Stimulated activated naive CD8-positive, alpha-beta T cell treated with anti-CD3 and anti-CD28 coated beads, Interleukin-15, amount 100 ng/mL, for 72 hours (primary cell): ENCODE measurements at regions not wholly inside any gene's neighbourhood (a gene's known extent, or its start where the extent isn't known, plus 50 kb on each side); places are given as distances from the start of the nearest gene placed in this dataset.

Experiments
- ATAC-seq: fragments of 150-1000 bp; cut with Tn5 transposase; 2 replicates; pipeline ENCODE4 v1.10.0; 2021; ENCODE audit warnings: mild to moderate bottlenecking, moderate library complexity
- DNase-seq, 2 donors: peaks; one replicate each; pipeline ENCODE4 v3.0.0; 2021 to 2022
- H3K27ac Mint-ChIP-seq, 2 donors: one replicate each; pipeline ENCODE4 v1.8.0; 2022; ENCODE audit warnings: mild to moderate bottlenecking in 2 of 2, mixed read lengths in 2 of 2, moderate library complexity in 2 of 2
- H3K27me3 Mint-ChIP-seq: one replicate; pipeline ENCODE4 v1.8.0; 2022; ENCODE audit warnings: mixed read lengths
- H3K4me1 Mint-ChIP-seq: one replicate; pipeline ENCODE4 v1.8.0; 2022; ENCODE audit warnings: mild to moderate bottlenecking, mixed read lengths
- H3K4me3 Mint-ChIP-seq, 2 donors: one replicate each; pipeline ENCODE4 v1.8.0; 2022; ENCODE audit warnings: mild to moderate bottlenecking in 2 of 2, mixed read lengths in 2 of 2, moderate library complexity in 1 of 2
- H3K9me3 Mint-ChIP-seq, 2 donors: one replicate each; pipeline ENCODE4 v1.8.0; 2022; ENCODE audit warnings: mixed read lengths in 2 of 2

- Mint-ChIP-seq H3K27me3 (peaks cover 6% of the 10 kb centered on the region), H3K4me1 (no peaks in the 10 kb centered on the region)
Measured at GRCh38 chr5:2263763-2264162, 381.0 kb upstream of the IRX4 start.

GRCh38 chr5:2262620-2263019 is 379.9 kb upstream of the IRX4 start:
- H3K27ac Mint-ChIP-seq: no peak overlapping the region
- H3K4me1 Mint-ChIP-seq: no peaks in the 10 kb centered on the region
- DNase-seq (no peak), ATAC-seq (no peak)
- H3K27me3 Mint-ChIP-seq: peaks cover 1% of the 10 kb centered on the region
- no peak overlapping the region for H3K4me3 Mint-ChIP-seq
- no peaks in the 10 kb centered on the region for H3K9me3 Mint-ChIP-seq

More at GRCh38 chr5:2263763-2264162, 381.0 kb upstream of the IRX4 start:
- no peaks in the 10 kb centered on the region for H3K9me3 Mint-ChIP-seq
- no peak overlapping the region for H3K27ac Mint-ChIP-seq
- no peak for ATAC-seq
- no peak for DNase-seq
- H3K4me3 Mint-ChIP-seq: no peak overlapping the region

GRCh38 chr5:2261004-2261703 is 378.4 kb upstream of the IRX4 start:
- ATAC-seq (no peak), DNase-seq (no peak)
- no peak overlapping the region for H3K4me3 Mint-ChIP-seq
- H3K4me1 Mint-ChIP-seq: no peaks in the 10 kb centered on the region
- H3K9me3 Mint-ChIP-seq: no peaks in the 10 kb centered on the region
- H3K27ac Mint-ChIP-seq: no peak overlapping the region
- no peaks in the 10 kb centered on the region for H3K27me3 Mint-ChIP-seq

DNA sequence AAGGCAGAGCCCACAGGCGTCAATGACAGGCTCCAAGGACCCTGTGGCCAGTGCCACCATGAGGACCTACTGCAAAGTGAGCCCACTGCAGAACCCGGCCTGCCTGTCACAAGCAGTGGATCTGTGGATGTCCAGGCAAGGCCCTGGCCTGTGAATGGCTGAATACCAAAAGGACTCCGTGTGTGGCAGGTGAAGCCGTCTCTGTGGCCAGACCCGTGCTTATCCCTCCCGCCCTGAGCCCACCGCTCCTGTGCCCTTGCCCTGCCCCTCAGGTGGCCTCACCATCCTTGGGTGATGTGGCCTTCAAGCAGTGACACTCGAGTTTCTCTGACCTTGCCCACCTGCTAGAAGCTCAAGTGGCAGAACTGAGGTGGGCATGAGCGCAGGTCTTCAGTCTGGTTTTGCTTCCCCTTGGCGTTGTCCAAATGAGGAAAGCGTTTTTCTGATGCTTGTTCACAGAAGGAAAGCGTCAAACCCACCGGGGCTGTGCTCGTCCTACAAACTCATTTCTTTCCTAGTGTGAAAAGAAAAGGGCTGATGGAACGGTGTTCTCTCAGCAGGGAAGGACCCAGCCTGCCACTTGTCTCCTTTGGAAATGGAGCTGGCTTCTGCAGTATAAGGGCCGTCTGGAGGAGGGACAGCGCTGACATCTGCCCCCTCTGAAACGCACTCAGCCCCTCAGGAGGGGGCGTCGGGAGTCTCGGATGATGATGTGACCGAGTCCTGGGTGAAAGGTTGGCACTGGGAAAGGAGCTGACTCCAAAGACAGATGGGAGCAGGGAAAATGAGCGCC is 377.7 kb upstream of the IRX4 start:
- no peak overlapping the region for H3K27ac Mint-ChIP-seq
- ATAC-seq (no peak), DNase-seq (no peak)
- no peaks in the 10 kb centered on the region for H3K9me3 Mint-ChIP-seq
- no peaks in the 10 kb centered on the region for H3K4me1 Mint-ChIP-seq
- no peak overlapping the region for H3K4me3 Mint-ChIP-seq
- H3K27me3 Mint-ChIP-seq: no peaks in the 10 kb centered on the region

DNA sequence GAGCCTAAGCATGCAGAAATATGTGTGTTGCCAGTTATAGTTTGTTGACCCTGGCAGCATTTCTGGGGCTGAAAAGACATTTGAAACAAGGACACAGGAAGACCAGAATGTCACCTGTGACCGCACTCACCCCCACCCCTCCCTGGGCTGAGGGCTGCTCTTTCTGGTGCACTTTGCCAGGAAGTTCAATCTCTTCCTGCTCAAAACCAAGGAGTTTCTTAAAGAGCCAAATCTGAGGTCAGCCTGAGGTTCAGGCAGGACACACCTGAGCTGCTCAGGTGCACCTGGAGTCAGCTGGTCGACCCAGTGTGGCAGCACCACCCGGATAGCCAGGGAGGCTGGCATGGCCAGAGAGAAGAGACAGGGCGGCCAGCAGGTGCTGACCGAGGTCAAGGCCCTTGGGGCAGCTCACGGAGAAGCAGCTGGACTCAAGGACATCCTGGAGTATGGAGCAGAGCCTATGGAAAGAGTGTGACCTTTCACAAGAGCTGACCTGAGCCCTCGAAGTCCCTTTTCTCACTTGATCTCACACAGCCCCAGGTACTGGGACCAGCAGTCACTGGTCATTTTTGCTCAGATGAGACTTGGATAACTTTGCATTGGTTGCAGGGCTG is 376.9 kb upstream of the IRX4 start:
- H3K27me3 Mint-ChIP-seq: no peaks in the 10 kb centered on the region
- no peak overlapping the region for H3K27ac Mint-ChIP-seq
- H3K9me3 Mint-ChIP-seq: no peaks in the 10 kb centered on the region
- DNase-seq (no peak), ATAC-seq (no peak)
- no peaks in the 10 kb centered on the region for H3K4me1 Mint-ChIP-seq
- H3K4me3 Mint-ChIP-seq: no peak overlapping the region

GRCh38 chr5:2258861-2259260 is 376.1 kb upstream of the IRX4 start:
- H3K9me3 Mint-ChIP-seq: no peaks in the 10 kb centered on the region
- DNase-seq (no peak), ATAC-seq (no peak)
- H3K27me3 Mint-ChIP-seq: no peaks in the 10 kb centered on the region
- no peaks in the 10 kb centered on the region for H3K4me1 Mint-ChIP-seq
- no peak overlapping the region for H3K27ac Mint-ChIP-seq
- no peak overlapping the region for H3K4me3 Mint-ChIP-seq

DNA sequence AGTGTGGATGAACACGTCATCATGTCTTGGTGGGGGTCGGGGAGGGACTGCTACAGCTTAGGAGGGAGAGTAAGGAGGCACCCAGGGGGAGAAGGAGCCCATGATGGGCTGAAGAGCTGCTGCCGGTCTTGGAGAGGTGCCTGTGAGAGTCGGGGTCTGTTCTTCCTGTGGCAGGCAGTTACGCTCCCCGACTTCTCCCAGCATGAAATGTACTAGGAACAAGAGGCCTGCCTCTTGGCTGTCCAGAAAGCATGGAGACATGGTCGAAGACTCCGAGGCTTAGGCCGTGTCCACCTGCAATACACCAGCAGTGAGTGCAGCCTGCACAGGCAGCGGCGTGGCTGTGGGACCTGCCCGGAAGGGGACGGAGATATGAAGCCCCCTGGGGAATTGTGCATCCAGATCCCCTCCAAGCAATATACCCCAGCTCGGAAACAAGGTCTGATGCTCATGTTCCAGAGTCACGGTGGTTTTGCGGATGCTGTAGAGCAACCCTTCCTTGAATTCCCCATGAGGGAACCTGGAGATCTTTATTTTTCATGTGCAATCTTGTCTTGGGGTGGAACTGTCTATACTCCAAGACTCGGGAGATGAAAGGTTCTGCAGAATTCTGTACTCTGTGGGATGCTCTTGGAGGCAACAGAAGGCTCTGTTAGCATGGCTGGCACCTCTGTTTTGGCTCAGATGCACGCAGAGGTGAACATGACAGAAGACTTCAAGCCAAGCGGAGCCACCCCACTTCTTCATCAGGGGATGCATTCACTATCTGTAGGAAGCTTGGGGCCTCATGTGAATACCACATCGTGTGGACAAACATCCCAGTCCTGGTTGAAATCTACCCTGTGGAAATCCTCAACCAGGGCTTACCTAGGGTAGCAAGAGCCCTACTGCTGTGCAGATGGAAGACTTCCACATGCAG is 374.9 kb upstream of the IRX4 start:
- Mint-ChIP-seq H3K27ac (no peak overlapping the region), H3K4me1 (no peaks in the 10 kb centered on the region), H3K9me3 (no peaks in the 10 kb centered on the region), H3K27me3 (no peaks in the 10 kb centered on the region), H3K4me3 (no peak overlapping the region)
- ATAC-seq (no peak), DNase-seq (no peak)

GRCh38 chr5:2256691-2257280 is 374.1 kb upstream of the IRX4 start:
- DNase-seq (no peak), ATAC-seq (no peak)
- H3K27me3 Mint-ChIP-seq: no peaks in the 10 kb centered on the region
- no peak overlapping the region for H3K27ac Mint-ChIP-seq
- no peaks in the 10 kb centered on the region for H3K4me1 Mint-ChIP-seq
- H3K4me3 Mint-ChIP-seq: no peak overlapping the region
- no peaks in the 10 kb centered on the region for H3K9me3 Mint-ChIP-seq

GRCh38 chr5:2255915-2256690 is 373.4 kb upstream of the IRX4 start:
- Mint-ChIP-seq H3K27me3 (no peaks in the 10 kb centered on the region), H3K4me3 (no peak overlapping the region), H3K4me1 (no peaks in the 10 kb centered on the region), H3K9me3 (no peaks in the 10 kb centered on the region), H3K27ac (no peak overlapping the region)
- ATAC-seq (no peak), DNase-seq (no peak)

- no peak overlapping the region for H3K27ac Mint-ChIP-seq
- no peaks in the 10 kb centered on the region for H3K27me3 Mint-ChIP-seq
- no peaks in the 10 kb centered on the region for H3K4me1 Mint-ChIP-seq
- no peak overlapping the region for H3K4me3 Mint-ChIP-seq
- ATAC-seq (no peak), DNase-seq (no peak)
- no peaks in the 10 kb centered on the region for H3K9me3 Mint-ChIP-seq
Measured at GRCh38 chr5:2254880-2255750, 372.4 kb upstream of the IRX4 start.

GRCh38 chr5:2254406-2254805 is 371.7 kb upstream of the IRX4 start:
- no peaks in the 10 kb centered on the region for H3K27me3 Mint-ChIP-seq
- DNase-seq: no peak
- H3K27ac Mint-ChIP-seq: no peak overlapping the region
- no peak for ATAC-seq
- H3K9me3 Mint-ChIP-seq: no peaks in the 10 kb centered on the region
- no peak overlapping the region for H3K4me3 Mint-ChIP-seq
- H3K4me1 Mint-ChIP-seq: no peaks in the 10 kb centered on the region

DNA sequence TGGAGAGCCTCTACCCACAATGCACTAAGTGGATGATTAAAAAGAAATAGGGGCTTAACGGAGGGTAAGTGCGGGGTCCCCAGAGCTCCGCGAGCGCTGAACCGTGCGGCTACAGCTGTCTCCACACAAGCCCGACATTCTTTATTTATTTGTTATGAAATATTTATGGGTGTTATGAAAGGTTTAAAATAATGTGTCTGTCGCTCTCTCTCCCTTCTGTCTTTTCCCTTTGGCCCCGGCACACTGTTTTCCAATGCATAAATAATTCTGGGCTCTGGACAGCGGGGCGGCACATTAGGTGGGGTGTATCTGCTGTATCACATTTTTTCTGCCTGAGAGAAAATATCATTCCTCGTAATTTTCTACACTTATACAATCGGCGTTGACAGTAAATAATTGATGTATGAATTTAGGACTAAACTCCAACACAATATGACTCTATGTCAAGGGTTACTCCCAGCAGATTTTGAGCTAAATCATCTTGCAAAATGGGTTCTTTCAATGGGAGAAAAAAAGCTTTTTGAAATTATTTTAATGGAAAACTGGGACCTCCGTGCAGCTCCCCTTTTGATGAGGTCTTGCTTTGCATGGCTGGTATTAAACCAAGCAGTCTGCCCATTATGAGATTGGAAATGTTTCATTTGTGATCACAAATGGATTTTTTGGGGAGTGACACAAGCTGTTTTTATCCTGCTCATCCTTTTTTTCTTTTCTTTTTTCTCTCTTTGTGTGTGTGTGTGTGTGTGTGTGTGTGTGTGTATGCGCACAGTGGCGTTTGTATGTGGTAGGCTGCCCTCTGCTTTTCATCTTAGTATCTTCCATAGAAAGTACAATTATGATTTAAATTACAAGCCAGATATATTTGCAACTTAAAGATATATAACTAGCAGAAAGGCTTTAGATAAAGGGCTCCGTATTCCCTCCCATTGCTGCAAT is 370.6 kb upstream of the IRX4 start:
- ATAC-seq (no peak), DNase-seq (no peak)
- Mint-ChIP-seq H3K9me3 (no peaks in the 10 kb centered on the region), H3K27ac (no peak overlapping the region), H3K27me3 (no peaks in the 10 kb centered on the region), H3K4me3 (no peak overlapping the region), H3K4me1 (no peaks in the 10 kb centered on the region)

- ATAC-seq: no peak
- H3K9me3 Mint-ChIP-seq: no peaks in the 10 kb centered on the region
- H3K4me3 Mint-ChIP-seq: no peak overlapping the region
- no peaks in the 10 kb centered on the region for H3K27me3 Mint-ChIP-seq
- no peaks in the 10 kb centered on the region for H3K4me1 Mint-ChIP-seq
- no peak overlapping the region for H3K27ac Mint-ChIP-seq
- no peak for DNase-seq
Measured at GRCh38 chr5:2251751-2252150, 369.0 kb upstream of the IRX4 start.
